HCT116 (cell line): ENCODE measurements at regions not wholly inside any gene's neighbourhood (a gene's known extent, or its start where the extent isn't known, plus 50 kb on each side); places are given as distances from the start of the nearest gene placed in this dataset.

Experiments used
- CBX3 ChIP-seq: IDR thresholded peaks from 2 replicates; pipeline ENCODE4 v1.6.1; 2012; ENCODE audit warnings: low read depth
- ZNF274 ChIP-seq: fragments of 200-500 bp; sonication (Bioruptor generic); IDR thresholded peaks from 2 replicates; pipeline ENCODE4 v1.6.1; 2014; ENCODE audit warnings: mild to moderate bottlenecking, low read depth, low read length, inconsistent platforms

- TF ChIP-seq ZNF274 (no peak), CBX3 (no peak)
Observed at GRCh38 chr3:154614601-154615000, 184.6 kb upstream of the GPR149 start.
